Esophagus muscularis mucosa (tissue), 4 donors: ENCODE measurements at regions not wholly inside any gene's neighbourhood (a gene's known extent, or its start where the extent isn't known, plus 50 kb on each side); places are given as distances from the start of the nearest gene placed in this dataset.

ENCODE experiments used
- DNase-seq: peaks from one replicate; pipeline ENCODE4 v3.0.0-alpha.2; 2017; ENCODE audit errors: extremely low spot score
- H3K27ac ChIP-seq, 4 donors: fragments of 200-600 bp; sonication (generic); replicated peaks in 1 of 4; 1 replicate in 3 of 4; 2 replicates in 1 of 4; pipeline ENCODE4 v1.5.1; 2016 to 2019; ENCODE audit warnings: mild to moderate bottlenecking in 1 of 4
- H3K27me3 ChIP-seq, 4 donors: fragments of 200-600 bp; sonication (generic); one replicate each; pipeline versions ENCODE4 v1.5.1 to v1.6.0; 2016 to 2019
- H3K36me3 ChIP-seq, 4 donors: fragments of 200-600 bp; sonication (generic); one replicate each; pipeline ENCODE4 v1.5.1; 2016 to 2019
- H3K4me1 ChIP-seq, 4 donors: fragments of 200-600 bp; sonication (generic); one replicate each; pipeline ENCODE4 v1.5.1; 2016 to 2019
- H3K4me3 ChIP-seq, 4 donors: fragments of 200-600 bp; sonication (generic); 1 replicate in 2 of 4; 2 replicates in 2 of 4; pipeline ENCODE4 v1.5.1; 2016 to 2019; ENCODE audit warnings: mild to moderate bottlenecking in 4 of 4, moderate library complexity in 1 of 4
- H3K9me3 ChIP-seq, 4 donors: fragments of 200-600 bp; sonication (generic); 1 replicate in 3 of 4; 2 replicates in 1 of 4; pipeline ENCODE4 v1.5.1; 2016 to 2019
- EP300 ChIP-seq: sonication (generic); formaldehyde crosslinking; IDR thresholded peaks from one replicate; pipeline ENCODE4 v1.6.1; 2017; ENCODE audit warnings: antibody characterized with exemption
- POLR2A ChIP-seq: fragments of 450-650 bp; IDR thresholded peaks from one replicate; pipeline ENCODE4 v1.6.1; 2017; ENCODE audit warnings: antibody characterized with exemption, moderate library complexity, mild to moderate bottlenecking, low read depth
- POLR2AphosphoS5 ChIP-seq, 2 donors: sonication (generic); formaldehyde crosslinking; IDR thresholded peaks; one replicate each; pipeline ENCODE4 v1.6.1; 2017; ENCODE audit warnings: antibody characterized with exemption in 2 of 2
- WGBS: methylation state at CpG from one replicate; pipeline ENCODE4 v1.1.5; 2018; 5-methylcytosine and 5-hydroxymethylcytosine counted together
- intact Hi-C: fragments of 100-400 bp; cut with DNase I; formaldehyde crosslinking; loops from one replicate; pipeline ENCODE4 v1.15.1; 2023
- TF ChIP-seq, protein P1 (sequence below), 3 experiments: fragments of 200-600 bp in 2 of 3; fragments of 450-650 bp in 1 of 3; sonication (generic) in 2 of 3; IDR thresholded peaks; one replicate each; pipeline ENCODE4 v1.5.1; 2017 to 2019; ENCODE audit warnings: antibody characterized with exemption in 3 of 3, mild to moderate bottlenecking in 2 of 3, moderate library complexity in 1 of 3

DNA sequence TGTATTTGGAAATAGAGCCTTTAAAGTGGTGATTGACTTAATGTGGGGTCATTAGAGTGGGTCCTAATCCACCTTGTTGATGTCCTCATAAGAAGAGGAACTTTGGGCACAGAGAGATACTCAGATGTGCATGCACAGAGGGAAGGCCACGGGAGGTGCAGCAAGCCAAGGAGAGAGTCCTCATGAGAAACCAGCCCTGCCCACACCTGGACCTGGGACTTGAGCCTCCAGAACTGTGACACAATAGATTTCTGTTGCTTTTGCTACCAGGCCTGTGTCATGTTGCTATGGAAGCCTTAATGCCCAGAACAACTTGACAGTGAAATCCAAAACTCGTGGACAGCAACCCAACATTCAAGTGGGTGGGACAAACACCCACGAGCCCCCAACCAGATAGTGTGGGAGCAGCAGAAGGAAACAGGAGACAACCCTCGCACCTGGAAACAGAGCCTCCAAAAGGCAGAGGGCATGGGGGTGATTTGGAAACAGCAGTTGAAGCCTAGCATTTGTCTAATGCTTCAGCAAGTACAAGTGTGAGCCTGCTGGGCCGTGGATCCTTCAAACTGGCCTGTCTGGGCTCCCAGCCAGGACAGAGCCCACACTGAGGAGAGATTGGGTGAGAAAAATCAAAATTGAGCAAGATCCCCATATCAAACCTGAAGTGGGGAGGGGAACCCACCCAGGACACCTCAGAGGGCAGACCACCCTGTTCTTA lies 201.0 kb upstream of the CST7 start:
- no peaks in the 10 kb centered on the region for H3K4me1 ChIP-seq
- no peaks in the 10 kb centered on the region for H3K36me3 ChIP-seq
- H3K9me3 ChIP-seq: no peaks in the 10 kb centered on the region
- 76% methylated on average over 5 of the region's 5 CpGs for WGBS
- no peak for DNase-seq
- H3K27ac ChIP-seq: no peak overlapping the region
- H3K4me3 ChIP-seq: no peak overlapping the region
- TF ChIP-seq EP300 (no peak), POLR2A (no peak), POLR2AphosphoS5 (IDR thresholded peaks at IDR 0.05) (no peak)
- TF ChIP-seq, protein P1, sequence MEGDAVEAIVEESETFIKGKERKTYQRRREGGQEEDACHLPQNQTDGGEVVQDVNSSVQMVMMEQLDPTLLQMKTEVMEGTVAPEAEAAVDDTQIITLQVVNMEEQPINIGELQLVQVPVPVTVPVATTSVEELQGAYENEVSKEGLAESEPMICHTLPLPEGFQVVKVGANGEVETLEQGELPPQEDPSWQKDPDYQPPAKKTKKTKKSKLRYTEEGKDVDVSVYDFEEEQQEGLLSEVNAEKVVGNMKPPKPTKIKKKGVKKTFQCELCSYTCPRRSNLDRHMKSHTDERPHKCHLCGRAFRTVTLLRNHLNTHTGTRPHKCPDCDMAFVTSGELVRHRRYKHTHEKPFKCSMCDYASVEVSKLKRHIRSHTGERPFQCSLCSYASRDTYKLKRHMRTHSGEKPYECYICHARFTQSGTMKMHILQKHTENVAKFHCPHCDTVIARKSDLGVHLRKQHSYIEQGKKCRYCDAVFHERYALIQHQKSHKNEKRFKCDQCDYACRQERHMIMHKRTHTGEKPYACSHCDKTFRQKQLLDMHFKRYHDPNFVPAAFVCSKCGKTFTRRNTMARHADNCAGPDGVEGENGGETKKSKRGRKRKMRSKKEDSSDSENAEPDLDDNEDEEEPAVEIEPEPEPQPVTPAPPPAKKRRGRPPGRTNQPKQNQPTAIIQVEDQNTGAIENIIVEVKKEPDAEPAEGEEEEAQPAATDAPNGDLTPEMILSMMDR (IDR thresholded peaks at IDR 0.05): no peak
- H3K27me3 ChIP-seq: no peaks in the 10 kb centered on the region
- intact Hi-C loops: no loop called here

DNA sequence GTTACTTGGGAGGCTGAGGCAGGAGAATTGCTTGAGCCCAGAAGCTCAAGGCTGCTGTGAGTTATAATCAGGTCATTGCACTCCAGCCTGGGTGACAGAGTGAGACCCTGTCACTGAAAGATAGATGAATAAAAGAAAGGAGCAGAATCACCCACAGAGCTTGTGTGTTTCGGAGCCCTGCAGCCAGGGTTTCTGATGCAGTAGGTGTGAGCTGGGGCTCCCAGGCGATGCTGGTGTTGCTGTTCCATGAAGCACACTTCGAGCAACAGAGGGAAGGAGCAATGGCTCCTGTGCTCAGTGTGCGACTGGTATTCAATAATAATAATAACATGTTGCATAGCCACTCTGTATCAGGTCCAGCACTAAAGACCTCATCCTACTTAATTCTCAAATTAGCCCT lies 197.5 kb upstream of the CST7 start:
- no peak overlapping the region for H3K27ac ChIP-seq
- H3K36me3 ChIP-seq: no peaks in the 10 kb centered on the region
- no peaks in the 10 kb centered on the region for H3K4me1 ChIP-seq
- no peaks in the 10 kb centered on the region for H3K27me3 ChIP-seq
- no peaks in the 10 kb centered on the region for H3K9me3 ChIP-seq
- WGBS: 86% methylated on average over 4 of the region's 4 CpGs
- DNase-seq: no peak
- H3K4me3 ChIP-seq: no peak overlapping the region
- intact Hi-C loops: no loop called here
- TF ChIP-seq EP300: no peak
- no peak for TF ChIP-seq POLR2AphosphoS5 (IDR thresholded peaks at IDR 0.05)
- TF ChIP-seq, protein P1 (IDR thresholded peaks at IDR 0.05): no peak
- TF ChIP-seq POLR2A: no peak

DNA sequence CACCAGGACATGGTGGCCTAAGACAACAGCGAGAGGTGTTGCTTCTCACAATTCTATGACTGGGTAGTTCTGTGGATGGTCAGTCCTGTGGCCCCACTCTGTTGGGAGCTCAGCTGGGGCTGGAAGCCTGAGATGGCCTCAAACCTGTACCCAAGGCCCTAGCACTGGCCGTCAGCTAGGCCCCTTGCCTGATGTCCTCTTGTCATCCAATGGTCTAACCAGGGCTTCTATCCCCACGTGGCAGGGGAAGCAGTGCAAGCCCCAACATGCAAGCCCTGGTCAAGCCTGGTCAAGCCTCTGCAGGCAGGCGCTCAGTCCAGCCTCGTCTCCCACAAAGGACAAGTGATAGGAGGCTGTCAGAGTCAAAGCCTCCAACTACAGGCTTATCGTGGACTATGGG lies 196.5 kb upstream of the CST7 start:
- intact Hi-C loops: no loop called here
- TF ChIP-seq EP300 (no peak), POLR2AphosphoS5 (IDR thresholded peaks at IDR 0.05) (no peak), POLR2A (no peak)
- TF ChIP-seq, protein P1 (IDR thresholded peaks at IDR 0.05): no peak

GRCh38 chr20:24753130-24753529 lies 195.9 kb upstream of the CST7 start:
- 73% methylated on average over 3 of the region's 4 CpGs for WGBS
- H3K27me3 ChIP-seq: no peaks in the 10 kb centered on the region
- intact Hi-C loops: no loop called here
- no peaks in the 10 kb centered on the region for H3K9me3 ChIP-seq
- no peak overlapping the region for H3K27ac ChIP-seq
- DNase-seq: no peak
- no peaks in the 10 kb centered on the region for H3K36me3 ChIP-seq
- no peaks in the 10 kb centered on the region for H3K4me1 ChIP-seq
- no peak for TF ChIP-seq POLR2A
- TF ChIP-seq, protein P1 (IDR thresholded peaks at IDR 0.05): no peak
- no peak for TF ChIP-seq POLR2AphosphoS5 (IDR thresholded peaks at IDR 0.05)
- no peak for TF ChIP-seq EP300
- H3K4me3 ChIP-seq: no peak overlapping the region

More for the DNA sequence above, 196.5 kb upstream of the CST7 start:
- H3K9me3 ChIP-seq: no peaks in the 10 kb centered on the region
- no peaks in the 10 kb centered on the region for H3K27me3 ChIP-seq
- WGBS: 94% methylated on average over 6 of the region's 6 CpGs
- no peak overlapping the region for H3K27ac ChIP-seq
- H3K4me1 ChIP-seq: no peaks in the 10 kb centered on the region
- no peak overlapping the region for H3K4me3 ChIP-seq
- DNase-seq: no peak
- H3K36me3 ChIP-seq: no peaks in the 10 kb centered on the region

GRCh38 chr20:24754691-24755090 lies 194.4 kb upstream of the CST7 start:
- Histone ChIP-seq H3K9me3 (peaks cover 0 to 1% (median 0%) of the 10 kb centered on the region in 4 donors), H3K4me3 (no peak overlapping the region), H3K4me1 (no peaks in the 10 kb centered on the region), H3K27ac (no peak overlapping the region), H3K36me3 (no peaks in the 10 kb centered on the region), H3K27me3 (no peaks in the 10 kb centered on the region)
- intact Hi-C loops: no loop called here
- 78% methylated on average over 6 of the region's 6 CpGs for WGBS
- TF ChIP-seq POLR2AphosphoS5 (IDR thresholded peaks at IDR 0.05) (no peak), POLR2A (no peak), EP300 (no peak)
- DNase-seq: no peak
